ENCODE measurements at regions not wholly inside any gene's neighbourhood (a gene's known extent, or its start where the extent isn't known, plus 50 kb on each side); places are given as distances from the start of the nearest gene placed in this dataset.
"Not testable (repeated sequence)": the region's sequence is repeated elsewhere in the genome, so short reads cannot be mapped to it uniquely, and the experiment has no call there.

- FAIRE-seq (no peak), DNase-seq (ENCODE audit: insufficient read length, low spot score) (no peak)
- TF ChIP-seq CTCF (IDR thresholded peaks at IDR 0.05; ENCODE audit: insufficient read depth, missing control alignments) = no peak
Observed at GRCh38 chr3:65126527-65127410, 439.0 kb upstream of the ADAMTS9 start.

GRCh38 chr3:65120156-65120555 is 432.4 kb upstream of the ADAMTS9 start:
- FAIRE-seq; DNase-seq (ENCODE audit: insufficient read length, low spot score): not testable (repeated sequence)

GRCh38 chr3:65118912-65119499 is 431.2 kb upstream of the ADAMTS9 start:
- FAIRE-seq = no peak
- no peak for TF ChIP-seq CTCF (IDR thresholded peaks at IDR 0.05; ENCODE audit: insufficient read depth, missing control alignments)
- DNase-seq (ENCODE audit: insufficient read length, low spot score) = no peak

- DNase-seq (ENCODE audit: insufficient read length, low spot score) (no peak), FAIRE-seq (no peak)
- TF ChIP-seq CTCF (IDR thresholded peaks at IDR 0.05; ENCODE audit: insufficient read depth, missing control alignments) = no peak
Observed at GRCh38 chr3:65114041-65114440, 426.2 kb upstream of the ADAMTS9 start.

- DNase-seq (ENCODE audit: insufficient read length, low spot score) (no peak), FAIRE-seq (no peak)
- no peak for TF ChIP-seq CTCF (IDR thresholded peaks at IDR 0.05; ENCODE audit: insufficient read depth, missing control alignments)
Observed at GRCh38 chr3:65112751-65113300, 425.0 kb upstream of the ADAMTS9 start.

GRCh38 chr3:65110661-65111060 is 422.9 kb upstream of the ADAMTS9 start:
- FAIRE-seq (no peak), DNase-seq (ENCODE audit: insufficient read length, low spot score) (no peak)
- no peak for TF ChIP-seq CTCF (IDR thresholded peaks at IDR 0.05; ENCODE audit: insufficient read depth, missing control alignments)

GRCh38 chr3:65109966-65110500 is 422.2 kb upstream of the ADAMTS9 start:
- no peak for TF ChIP-seq CTCF (IDR thresholded peaks at IDR 0.05; ENCODE audit: insufficient read depth, missing control alignments)
- DNase-seq (ENCODE audit: insufficient read length, low spot score) (no peak), FAIRE-seq (no peak)

Measured in D721Med (cell line).